ENCODE measurements at regions not wholly inside any gene's neighbourhood (a gene's known extent, or its start where the extent isn't known, plus 50 kb on each side); places are given as distances from the start of the nearest gene placed in this dataset.

DNA sequence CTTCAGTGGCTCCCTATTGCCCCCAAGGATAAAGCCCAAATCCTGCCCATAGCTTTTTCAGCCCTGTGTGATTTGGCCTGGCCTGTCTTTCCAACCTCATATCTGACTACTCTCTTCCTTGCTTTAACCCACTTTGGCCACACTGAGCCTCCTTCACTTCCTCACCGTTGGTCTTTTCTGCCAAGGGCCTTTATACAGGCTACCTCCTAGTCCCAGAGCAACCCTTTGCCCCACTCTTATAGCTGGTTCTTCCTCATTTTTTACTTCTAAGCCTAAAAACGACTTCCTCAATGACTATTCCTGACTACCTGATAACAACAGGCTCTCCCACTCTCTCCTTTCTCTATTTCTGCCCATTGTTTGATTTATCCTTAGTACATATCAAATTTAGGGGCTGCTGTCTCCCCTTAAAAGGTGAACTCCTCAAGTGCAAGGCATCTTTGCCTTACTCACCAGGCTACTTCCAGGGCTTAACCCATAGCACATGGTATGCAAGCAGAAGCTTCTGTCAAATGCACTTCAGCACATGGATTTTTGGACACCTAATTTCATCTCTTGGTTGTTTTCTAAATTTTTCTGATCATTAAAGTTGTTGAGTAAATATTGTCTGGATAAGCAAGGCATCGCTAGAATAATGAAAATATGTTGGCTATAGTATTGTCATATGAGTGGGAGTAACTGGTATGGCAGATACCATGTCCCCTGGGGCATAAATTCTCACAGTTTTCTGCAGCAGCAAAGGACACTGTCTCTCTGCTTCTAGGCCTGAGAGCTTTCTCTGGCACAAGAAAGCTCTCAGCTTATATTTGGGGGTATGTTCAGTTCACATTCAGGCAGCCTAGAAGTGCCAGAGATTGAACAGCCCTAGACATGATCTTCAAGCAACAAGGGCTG is 201.5 kb upstream of the GPR26 start:
- H3K4me3 ChIP-seq (ENCODE audit: low read length): no peak overlapping the region
- no peak for DNase-seq (ENCODE audit: low read depth)
- TF ChIP-seq CTCF (conservative IDR thresholded peaks at IDR 0.05; ENCODE audit: low read depth, low read length): no peak

GRCh38 chr10:123470336-123470921 is 195.7 kb upstream of the GPR26 start:
- no peak for TF ChIP-seq CTCF (conservative IDR thresholded peaks at IDR 0.05; ENCODE audit: low read depth, low read length)
- H3K4me3 ChIP-seq (ENCODE audit: low read length): no peak overlapping the region
- no peak for DNase-seq (ENCODE audit: low read depth)

- no peak for DNase-seq (ENCODE audit: low read depth)
- TF ChIP-seq CTCF (conservative IDR thresholded peaks at IDR 0.05; ENCODE audit: low read depth, low read length): no peak
These were observed 194.3 kb upstream of the GPR26 start for GRCh38 chr10:123471811-123472210.

GRCh38 chr10:123472606-123473005 is 193.5 kb upstream of the GPR26 start:
- no peak overlapping the region for H3K4me3 ChIP-seq (ENCODE audit: low read length)
- no peak for TF ChIP-seq CTCF (conservative IDR thresholded peaks at IDR 0.05; ENCODE audit: low read depth, low read length)
- DNase-seq (ENCODE audit: low read depth): no peak

More at GRCh38 chr10:123471811-123472210, 194.3 kb upstream of the GPR26 start:
- no peak overlapping the region for H3K4me3 ChIP-seq (ENCODE audit: low read length)

DNA sequence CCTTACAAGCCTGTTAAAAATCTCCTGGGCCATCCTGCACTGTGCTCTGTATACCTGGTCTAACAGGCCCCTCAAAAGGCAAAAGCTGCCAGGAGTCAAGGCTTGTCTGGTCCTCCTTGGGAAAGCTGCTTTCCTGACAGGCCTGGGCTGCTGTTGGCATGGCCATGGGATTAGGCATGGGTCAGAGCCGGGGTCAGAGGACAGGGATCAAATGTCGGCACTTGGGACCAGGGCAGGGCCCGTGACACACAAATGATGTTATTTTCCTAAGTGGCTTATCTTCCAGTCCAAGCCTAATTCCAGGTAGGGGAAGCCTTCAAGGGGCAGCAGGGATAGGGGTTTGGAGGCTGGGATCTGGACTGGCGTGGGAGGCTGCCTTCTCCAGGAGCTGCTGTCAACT is 191.5 kb upstream of the GPR26 start:
- TF ChIP-seq CTCF (conservative IDR thresholded peaks at IDR 0.05; ENCODE audit: low read depth, low read length): no peak
- H3K4me3 ChIP-seq (ENCODE audit: low read length): no peak overlapping the region
- no peak for DNase-seq (ENCODE audit: low read depth)

DNA sequence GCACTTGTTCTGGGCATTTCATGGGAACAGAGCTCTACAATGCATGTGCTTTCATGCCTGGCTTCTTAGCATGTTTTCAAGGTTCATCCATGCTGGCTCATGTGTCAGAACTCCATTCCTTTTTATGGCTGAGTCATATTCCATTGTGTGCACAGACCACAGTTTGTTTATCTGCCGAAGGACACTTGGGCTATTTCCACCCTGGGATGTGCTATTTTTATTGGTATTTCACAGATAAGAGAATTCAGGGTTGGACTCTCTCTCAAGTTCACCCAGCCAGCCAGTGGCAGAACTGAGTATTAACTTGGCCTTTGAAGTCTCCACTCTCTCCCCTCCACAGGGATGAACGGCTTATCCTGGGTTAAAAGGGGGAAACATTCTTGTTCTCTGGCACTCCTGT is 190.7 kb upstream of the GPR26 start:
- DNase-seq (ENCODE audit: low read depth): no peak
- H3K4me3 ChIP-seq (ENCODE audit: low read length): no peak overlapping the region
- TF ChIP-seq CTCF (conservative IDR thresholded peaks at IDR 0.05; ENCODE audit: low read depth, low read length): no peak

GRCh38 chr10:123478116-123478515 is 188.0 kb upstream of the GPR26 start:
- TF ChIP-seq CTCF (conservative IDR thresholded peaks at IDR 0.05; ENCODE audit: low read depth, low read length): no peak
- no peak overlapping the region for H3K4me3 ChIP-seq (ENCODE audit: low read length)
- no peak for DNase-seq (ENCODE audit: low read depth)
